Amygdala (tissue), 56 donors: ENCODE measurements at regions not wholly inside any gene's neighbourhood (a gene's known extent, or its start where the extent isn't known, plus 50 kb on each side); places are given as distances from the start of the nearest gene placed in this dataset.
"Not testable (repeated sequence)": the region's sequence is repeated elsewhere in the genome, so short reads cannot be mapped to it uniquely, and the experiment has no call there.

Experiments used
- DNase-seq, 56 donors: peaks; one replicate each; lab custom pipeline; 2025; lab: John Stamatoyannopoulos, UW

DNA sequence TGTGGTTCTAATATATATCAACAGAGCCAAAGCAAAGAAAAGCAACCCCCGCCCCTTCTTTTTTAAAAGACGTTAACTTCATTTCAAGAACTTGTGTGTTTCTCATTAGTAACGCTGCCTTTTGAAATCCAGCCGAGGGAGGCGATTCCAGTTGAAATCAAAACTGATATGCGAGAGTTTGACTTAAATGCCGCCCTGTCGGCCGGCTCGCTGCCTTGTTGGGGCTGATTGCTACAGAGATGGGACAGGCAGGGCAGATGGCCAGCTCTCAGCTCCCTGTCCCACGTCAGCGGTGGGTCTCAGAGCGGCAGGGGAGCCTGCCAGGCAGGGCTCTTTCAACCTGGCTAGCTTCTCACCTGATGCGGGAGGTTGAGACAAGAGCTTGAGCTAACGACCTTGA is 51.9 kb upstream of the ALX4 start:
- no peak for DNase-seq

DNA sequence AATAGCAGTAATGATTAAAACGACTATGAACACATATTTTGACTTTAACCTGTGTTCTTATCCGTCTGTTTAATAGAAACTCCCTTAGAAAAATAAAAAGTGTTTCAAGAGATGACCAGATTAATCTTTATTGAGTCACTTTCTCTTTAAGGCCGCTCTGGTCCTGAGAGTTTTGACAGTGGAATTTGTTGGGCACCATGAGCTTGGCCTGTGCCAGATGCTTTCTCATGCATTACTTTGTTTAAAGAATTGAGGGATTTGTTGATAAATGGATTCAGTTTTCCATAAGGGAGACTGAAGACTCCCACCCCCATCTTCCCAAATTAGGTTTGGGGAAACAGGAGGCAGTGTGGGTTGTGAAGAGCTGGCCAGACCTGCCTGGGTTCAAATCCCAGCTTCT is 53.2 kb upstream of the ALX4 start:
- no peak for DNase-seq

DNA sequence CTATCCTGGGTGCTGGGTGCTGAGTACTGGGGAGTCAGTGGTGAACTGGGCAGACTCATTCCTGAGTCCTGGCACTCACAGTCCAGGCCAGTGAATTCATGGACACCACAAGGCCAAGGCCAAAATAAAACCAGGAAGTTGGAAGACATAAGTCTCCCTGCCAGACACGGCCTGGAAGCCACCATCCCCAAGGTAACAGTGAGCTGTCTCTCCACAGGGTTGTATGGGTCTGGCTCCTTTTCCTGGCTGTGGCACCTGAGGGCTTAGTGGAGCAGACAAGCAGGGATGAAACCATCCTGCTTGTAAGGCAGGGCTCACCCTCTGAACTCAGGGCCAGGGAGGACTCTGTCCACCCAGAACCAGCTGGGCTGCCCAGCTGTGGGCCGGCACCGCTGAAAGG is 54.7 kb upstream of the ALX4 start:
- DNase-seq, result no peak

- DNase-seq, result no peak
These were observed 55.7 kb upstream of the ALX4 start for GRCh38 chr11:44365616-44366015.

DNA sequence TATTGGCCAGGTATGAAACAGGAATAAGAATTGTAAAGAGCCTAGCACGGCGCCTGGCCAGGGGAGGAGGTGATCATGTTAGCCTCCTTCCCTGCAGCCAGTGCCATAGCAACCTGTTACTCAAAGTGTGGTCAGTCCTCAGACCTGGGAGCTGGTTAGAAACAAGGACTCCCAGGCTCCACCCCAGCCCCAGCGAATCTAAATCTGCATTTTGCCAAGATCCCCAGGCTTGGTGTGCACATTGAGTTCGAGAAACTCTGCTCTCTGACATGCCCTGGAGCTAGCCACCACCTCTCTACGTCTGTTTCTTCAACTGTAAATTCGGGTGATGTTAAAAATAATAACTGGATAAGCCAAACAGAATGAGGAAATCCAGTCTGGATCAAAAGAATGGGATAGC is 56.1 kb upstream of the ALX4 start:
- DNase-seq, result no peak

DNA sequence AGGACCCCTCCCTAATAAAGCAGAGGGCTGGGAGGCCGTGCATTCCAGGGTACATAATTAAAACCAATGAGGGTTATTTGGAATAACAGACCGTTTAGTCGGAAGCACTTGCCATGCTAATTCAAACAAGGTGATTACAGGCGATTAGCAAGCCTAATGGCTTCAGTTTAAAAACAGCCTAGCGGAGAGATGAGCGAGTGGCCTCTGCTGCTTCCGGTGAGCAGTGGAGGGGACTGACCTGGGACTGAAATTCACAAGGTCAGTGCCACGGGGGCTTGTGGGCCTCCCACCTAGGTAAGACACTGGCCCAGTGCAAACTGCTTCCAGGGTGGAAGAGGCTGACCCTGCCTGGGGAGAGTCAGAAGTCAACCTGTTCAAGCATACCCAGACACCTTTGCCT is 56.8 kb upstream of the ALX4 start:
- no peak for DNase-seq

- DNase-seq, result no peak
These were observed 57.5 kb upstream of the ALX4 start for GRCh38 chr11:44367452-44367851.

DNA sequence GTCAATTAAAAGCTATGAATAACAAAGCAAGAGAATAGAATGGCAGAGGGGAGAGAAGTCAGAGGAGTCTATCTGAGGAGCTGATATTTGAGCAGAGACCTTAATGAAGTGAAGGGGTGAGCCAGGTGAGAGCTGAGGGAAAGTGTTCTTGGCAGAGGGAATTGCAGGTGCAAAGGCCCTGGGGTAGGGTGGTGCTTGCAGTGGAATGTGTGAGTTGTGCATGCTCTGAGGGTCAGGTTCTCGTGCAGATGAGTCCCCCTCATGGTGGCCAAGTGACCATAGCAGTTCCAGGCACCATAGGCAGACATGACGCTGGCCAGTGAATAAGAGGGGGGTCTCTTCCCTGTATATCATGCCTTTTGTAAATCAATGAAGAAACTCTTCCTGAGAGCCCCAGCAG is 58.9 kb upstream of the ALX4 start:
- no peak for DNase-seq

DNA sequence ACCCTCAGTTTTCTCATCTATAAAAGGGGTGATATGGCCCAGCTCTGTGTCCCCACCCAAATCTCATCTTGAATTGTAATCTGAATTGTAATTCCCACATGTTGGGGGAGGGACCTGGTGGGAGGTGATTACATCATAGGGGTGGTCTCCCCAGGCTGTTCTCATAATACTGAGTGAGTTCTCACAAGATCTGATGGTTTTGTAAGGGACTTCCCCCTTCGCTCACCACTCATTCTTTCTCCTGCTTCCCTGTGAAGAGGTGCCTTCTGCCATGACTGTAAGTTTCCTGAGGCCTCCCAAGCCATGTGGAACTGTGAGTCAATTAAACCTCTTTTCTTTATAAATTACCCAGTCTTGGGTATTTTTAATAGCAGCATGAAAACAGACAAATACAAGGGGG is 61.1 kb upstream of the ALX4 start:
- not testable (repeated sequence) for DNase-seq

DNA sequence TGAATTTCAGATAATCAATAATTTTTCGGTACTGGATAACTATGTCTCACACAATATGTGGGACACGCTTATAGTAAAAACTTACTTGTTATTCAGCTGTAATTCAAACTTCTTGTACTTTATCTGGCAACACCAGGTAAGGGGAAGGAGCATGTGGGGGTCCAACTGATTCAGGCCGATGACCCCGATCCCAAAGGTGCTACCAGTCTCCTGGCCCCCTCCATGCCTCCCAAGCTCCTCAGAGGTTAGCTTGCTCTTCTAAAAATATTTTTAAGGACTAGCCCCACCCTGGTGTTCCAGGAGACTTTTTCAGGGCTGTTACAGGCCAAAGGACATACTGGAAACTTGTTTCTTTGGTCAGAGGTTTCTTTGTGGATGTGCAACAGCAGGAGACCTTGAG is 61.8 kb upstream of the ALX4 start:
- DNase-seq, result no peak

- DNase-seq, result no peak
These were observed 63.0 kb upstream of the ALX4 start for GRCh38 chr11:44372989-44373388.

DNA sequence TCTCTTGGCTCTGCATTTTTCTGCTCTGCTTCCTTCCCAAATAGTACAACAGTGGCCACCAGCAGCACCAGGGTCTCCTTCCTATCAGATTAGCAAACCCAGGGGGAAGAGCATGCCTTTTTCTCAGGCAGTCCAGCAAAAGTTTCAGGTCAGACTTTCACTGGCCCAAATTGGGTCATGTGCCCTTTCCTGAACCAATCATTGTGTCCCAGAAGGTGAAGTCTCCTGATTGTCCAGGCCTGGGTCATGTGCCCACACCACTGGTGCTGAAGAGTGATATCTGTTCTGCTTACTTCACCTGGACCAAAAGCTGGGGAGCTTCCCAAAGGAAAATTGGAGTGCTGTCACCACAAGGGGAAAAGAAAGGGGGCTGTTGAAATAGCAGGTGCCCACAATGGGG is 64.1 kb upstream of the ALX4 start:
- DNase-seq, result no peak

DNA sequence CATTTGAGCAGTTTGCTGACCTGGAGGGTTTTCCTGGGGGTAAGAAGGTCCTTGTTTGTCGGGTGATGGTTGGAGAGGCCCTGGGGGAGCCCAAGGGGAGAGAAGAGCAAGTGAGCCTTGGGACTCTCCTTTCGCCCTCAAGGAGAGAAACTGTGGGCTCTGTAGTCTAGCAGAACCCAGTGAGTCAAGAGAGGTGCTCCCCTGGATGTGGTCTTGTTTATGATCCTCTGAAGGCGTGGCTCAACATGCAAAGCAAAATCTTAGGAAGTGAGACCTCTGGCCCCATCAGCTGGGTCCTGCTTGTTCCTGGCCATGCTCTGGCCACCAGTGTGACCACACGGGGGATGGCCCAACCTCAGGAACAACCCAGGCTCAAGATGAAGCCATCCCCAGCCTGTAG is 66.5 kb upstream of the ALX4 start:
- no peak for DNase-seq

DNA sequence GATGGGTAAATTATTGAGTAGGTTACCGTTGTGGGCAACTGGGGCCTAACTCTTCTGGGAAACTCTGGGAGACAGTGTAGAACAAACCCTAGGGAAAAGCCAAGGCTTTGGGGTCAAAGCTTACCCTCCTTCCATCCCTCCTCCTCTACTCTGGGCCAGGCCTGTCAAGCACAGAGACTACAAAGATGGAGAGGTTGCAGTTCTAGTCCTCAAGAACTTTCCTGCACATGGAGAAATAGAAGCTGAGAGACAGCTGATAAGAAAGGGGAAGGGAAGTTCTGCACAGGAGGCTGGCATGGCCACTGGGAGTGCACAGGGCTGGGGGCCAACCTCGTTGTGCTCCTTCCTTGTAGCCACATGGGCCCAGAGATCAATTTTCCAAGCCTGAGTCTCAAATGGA is 67.2 kb upstream of the ALX4 start:
- no peak for DNase-seq

- DNase-seq, result no peak
These were observed 68.0 kb upstream of the ALX4 start for GRCh38 chr11:44377914-44378321.

DNA sequence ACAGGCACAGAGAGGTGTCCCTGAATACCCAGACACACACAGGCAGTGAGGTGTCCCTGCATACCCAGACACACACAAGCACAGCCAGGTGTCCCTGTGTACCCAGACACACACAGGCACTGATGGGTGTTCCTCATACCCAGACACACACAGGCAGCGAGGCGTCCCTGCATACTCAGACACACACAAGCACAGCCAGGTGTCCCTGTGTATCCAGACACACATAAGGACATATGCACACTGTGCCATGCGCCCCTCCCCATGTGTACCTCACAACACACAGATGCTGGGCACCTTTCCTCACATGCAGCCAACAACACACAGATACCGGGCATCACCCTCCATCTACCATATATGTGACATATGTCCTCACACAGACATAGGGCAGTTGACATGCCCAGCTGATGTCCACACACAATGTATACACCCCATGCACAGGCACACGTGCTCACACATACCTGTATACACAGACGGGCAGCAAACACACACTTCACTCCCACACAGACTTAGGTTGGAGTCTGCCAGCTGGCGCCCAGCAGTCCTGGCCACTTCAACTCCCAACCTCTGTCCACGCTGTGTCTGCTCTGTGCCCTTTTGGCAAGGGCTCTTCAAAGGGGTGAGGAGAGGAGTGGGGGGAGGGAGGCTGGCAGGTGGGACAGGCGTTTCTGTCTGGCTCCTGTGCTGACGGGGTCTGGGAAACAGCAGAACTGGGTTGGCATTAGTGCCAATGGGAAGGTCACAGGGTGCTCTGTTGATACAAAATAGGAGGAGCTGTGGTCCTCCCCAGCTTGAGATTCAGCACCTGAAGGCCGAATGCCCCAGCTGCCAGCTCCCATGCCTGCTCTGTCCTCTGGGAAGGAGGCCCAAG is 69.4 kb upstream of the ALX4 start:
- DNase-seq, result no peak

DNA sequence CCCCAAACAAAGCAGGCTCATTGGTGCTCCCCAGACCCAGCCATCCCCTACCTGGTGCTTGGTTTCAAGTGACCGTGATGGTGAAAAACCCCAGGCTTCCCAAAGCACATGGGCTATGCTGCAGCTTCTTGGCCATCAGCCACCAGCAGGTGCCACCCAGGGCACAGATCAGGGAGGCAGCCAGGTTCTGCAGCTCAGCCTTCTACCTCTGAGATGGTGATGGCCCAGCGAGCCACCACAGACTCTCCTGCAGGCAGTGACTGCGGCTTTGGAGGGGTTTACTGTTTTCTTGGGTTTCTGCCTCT is 70.0 kb upstream of the ALX4 start:
- no peak for DNase-seq

DNA sequence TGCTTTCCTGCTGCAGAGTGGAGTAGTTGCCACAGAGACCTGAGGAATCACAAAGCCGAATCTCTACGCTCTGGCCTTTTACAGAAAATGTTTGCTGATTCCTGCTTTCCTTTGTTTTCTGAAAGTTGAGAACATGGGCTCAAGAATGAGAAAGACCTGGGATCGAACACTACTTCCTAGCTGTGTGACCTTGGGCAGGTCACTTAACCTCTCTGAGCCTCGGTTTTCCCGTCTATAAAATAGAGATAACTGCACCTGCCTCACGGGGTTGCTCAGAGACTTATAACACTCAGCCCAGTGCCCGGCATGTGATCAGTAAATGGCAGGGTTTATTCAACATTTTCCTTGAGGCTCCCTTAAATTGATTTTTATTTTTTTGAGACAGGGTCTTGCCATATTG is 70.9 kb upstream of the ALX4 start:
- DNase-seq, result no peak

- no peak for DNase-seq
These were observed 71.3 kb upstream of the ALX4 start for GRCh38 chr11:44381261-44381660.

- DNase-seq, result no peak
These were observed 72.2 kb upstream of the ALX4 start for GRCh38 chr11:44382118-44382517.

DNA sequence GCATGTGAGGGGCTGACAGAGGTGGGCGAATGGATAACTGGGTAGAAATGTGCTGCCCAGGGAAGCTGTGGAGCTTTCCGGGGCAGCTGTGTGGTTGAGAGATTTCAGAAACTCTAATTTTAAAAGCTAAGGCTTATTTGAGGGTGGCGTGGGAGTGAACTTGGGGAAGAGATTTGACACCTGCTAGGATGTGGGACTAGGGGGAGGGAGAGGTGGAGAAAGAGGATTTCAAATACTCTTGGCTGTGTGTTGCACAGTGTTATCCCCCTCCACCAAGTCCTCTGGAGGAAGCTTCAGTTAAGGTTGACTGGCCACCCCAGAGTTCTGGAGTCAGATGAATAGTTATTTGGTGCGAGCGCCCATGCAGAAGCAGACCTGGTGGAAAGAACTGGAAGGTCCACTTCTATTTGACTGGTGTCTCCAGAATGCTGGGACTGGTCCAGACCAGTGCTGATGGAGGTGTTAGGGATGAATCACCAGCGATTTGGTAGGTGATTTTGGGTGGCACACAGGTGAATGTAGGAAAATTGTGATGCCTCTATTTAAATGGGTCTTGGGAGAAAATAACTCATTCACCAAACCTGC is 72.8 kb upstream of the ALX4 start:
- DNase-seq, result no peak

GRCh38 chr11:44383246-44383645 is 73.3 kb upstream of the ALX4 start:
- DNase-seq, result no peak

- DNase-seq, result no peak
These were observed 77.5 kb upstream of the ALX4 start for GRCh38 chr11:44387415-44387814.
